Right lung (tissue), 2 donors: ENCODE measurements at regions not wholly inside any gene's neighbourhood (a gene's known extent, or its start where the extent isn't known, plus 50 kb on each side); places are given as distances from the start of the nearest gene placed in this dataset.
"Not testable (repeated sequence)": the region's sequence is repeated elsewhere in the genome, so short reads cannot be mapped to it uniquely, and the experiment has no call there.

Experiments used
- DNase-seq, 2 donors: peaks; one replicate each; pipeline ENCODE4 v3.0.0-alpha.2; 2013

GRCh38 chr3:181920409-181920808 is 208.7 kb downstream of the SOX2 start:
- DNase-seq: no peak

GRCh38 chr3:181921220-181921619 is 209.5 kb downstream of the SOX2 start:
- no peak for DNase-seq

- DNase-seq: not testable (repeated sequence)
Observed at GRCh38 chr3:181925841-181926240, 214.1 kb downstream of the SOX2 start.

GRCh38 chr3:181929501-181929900 is 217.8 kb downstream of the SOX2 start:
- no peak for DNase-seq

GRCh38 chr3:181930105-181930504 is 218.4 kb downstream of the SOX2 start:
- no peak for DNase-seq

- DNase-seq: no peak
Observed at GRCh38 chr3:181932039-181932438, 220.3 kb downstream of the SOX2 start.

GRCh38 chr3:181933052-181933618 is 221.4 kb downstream of the SOX2 start:
- no peak for DNase-seq

GRCh38 chr3:181935915-181936314 is 224.2 kb downstream of the SOX2 start:
- DNase-seq: no peak

GRCh38 chr3:181936774-181937173 is 225.0 kb downstream of the SOX2 start:
- no peak for DNase-seq

- not testable (repeated sequence) for DNase-seq
Observed at GRCh38 chr3:181938580-181938979, 226.9 kb downstream of the SOX2 start.

GRCh38 chr3:181940703-181941102 is 229.0 kb downstream of the SOX2 start:
- DNase-seq: no peak

- no peak for DNase-seq
Observed at GRCh38 chr3:181941250-181941649, 229.5 kb downstream of the SOX2 start.

GRCh38 chr3:181943285-181943684 is 231.6 kb downstream of the SOX2 start:
- no peak for DNase-seq

- DNase-seq: no peak
Observed at GRCh38 chr3:181947606-181948005, 235.9 kb downstream of the SOX2 start.

- DNase-seq: no peak
Observed at GRCh38 chr3:181948286-181948685, 236.6 kb downstream of the SOX2 start.

- no peak for DNase-seq
Observed at GRCh38 chr3:181952221-181952620, 240.5 kb downstream of the SOX2 start.

GRCh38 chr3:181952929-181953328 is 241.2 kb downstream of the SOX2 start:
- no peak for DNase-seq

- no peak for DNase-seq
Observed at GRCh38 chr3:181955566-181955965, 243.8 kb downstream of the SOX2 start.

GRCh38 chr3:181956122-181956521 is 244.4 kb downstream of the SOX2 start:
- no peak for DNase-seq

GRCh38 chr3:181966393-181966792 is 254.7 kb downstream of the SOX2 start:
- no peak for DNase-seq

- DNase-seq: no peak
Observed at GRCh38 chr3:181969925-181970324, 258.2 kb downstream of the SOX2 start.

GRCh38 chr3:181971424-181971823 is 259.7 kb downstream of the SOX2 start:
- DNase-seq: no peak

- DNase-seq: no peak
Observed at GRCh38 chr3:181974198-181974597, 262.5 kb downstream of the SOX2 start.

GRCh38 chr3:181976526-181976925 is 264.8 kb downstream of the SOX2 start:
- DNase-seq: no peak

- no peak for DNase-seq
Observed at GRCh38 chr3:181985386-181985785, 273.7 kb downstream of the SOX2 start.
